HEK293 (cell line): ENCODE measurements at regions not wholly inside any gene's neighbourhood (a gene's known extent, or its start where the extent isn't known, plus 50 kb on each side); places are given as distances from the start of the nearest gene placed in this dataset.

Experiments
- ZNF660 ChIP-seq: fragments of 450-650 bp; IDR thresholded peaks from 2 replicates; pipeline ENCODE4 v1.5.1; 2018; ENCODE audit warnings: missing biosample characterization, mild to moderate bottlenecking, missing genetic modification characterization
- TF ChIP-seq, protein P1 (sequence below): fragments of 450-650 bp; formaldehyde crosslinking; IDR thresholded peaks from 2 replicates; pipeline ENCODE4 v1.5.1; 2016; ENCODE audit warnings: missing biosample characterization, missing genetic modification characterization
- TF ChIP-seq, protein P2 (sequence below): fragments of 450-650 bp; formaldehyde crosslinking; IDR thresholded peaks from 2 replicates; pipeline ENCODE4 v1.5.1; 2016; ENCODE audit warnings: missing biosample characterization, missing genetic modification characterization

- TF ChIP-seq, protein P1, sequence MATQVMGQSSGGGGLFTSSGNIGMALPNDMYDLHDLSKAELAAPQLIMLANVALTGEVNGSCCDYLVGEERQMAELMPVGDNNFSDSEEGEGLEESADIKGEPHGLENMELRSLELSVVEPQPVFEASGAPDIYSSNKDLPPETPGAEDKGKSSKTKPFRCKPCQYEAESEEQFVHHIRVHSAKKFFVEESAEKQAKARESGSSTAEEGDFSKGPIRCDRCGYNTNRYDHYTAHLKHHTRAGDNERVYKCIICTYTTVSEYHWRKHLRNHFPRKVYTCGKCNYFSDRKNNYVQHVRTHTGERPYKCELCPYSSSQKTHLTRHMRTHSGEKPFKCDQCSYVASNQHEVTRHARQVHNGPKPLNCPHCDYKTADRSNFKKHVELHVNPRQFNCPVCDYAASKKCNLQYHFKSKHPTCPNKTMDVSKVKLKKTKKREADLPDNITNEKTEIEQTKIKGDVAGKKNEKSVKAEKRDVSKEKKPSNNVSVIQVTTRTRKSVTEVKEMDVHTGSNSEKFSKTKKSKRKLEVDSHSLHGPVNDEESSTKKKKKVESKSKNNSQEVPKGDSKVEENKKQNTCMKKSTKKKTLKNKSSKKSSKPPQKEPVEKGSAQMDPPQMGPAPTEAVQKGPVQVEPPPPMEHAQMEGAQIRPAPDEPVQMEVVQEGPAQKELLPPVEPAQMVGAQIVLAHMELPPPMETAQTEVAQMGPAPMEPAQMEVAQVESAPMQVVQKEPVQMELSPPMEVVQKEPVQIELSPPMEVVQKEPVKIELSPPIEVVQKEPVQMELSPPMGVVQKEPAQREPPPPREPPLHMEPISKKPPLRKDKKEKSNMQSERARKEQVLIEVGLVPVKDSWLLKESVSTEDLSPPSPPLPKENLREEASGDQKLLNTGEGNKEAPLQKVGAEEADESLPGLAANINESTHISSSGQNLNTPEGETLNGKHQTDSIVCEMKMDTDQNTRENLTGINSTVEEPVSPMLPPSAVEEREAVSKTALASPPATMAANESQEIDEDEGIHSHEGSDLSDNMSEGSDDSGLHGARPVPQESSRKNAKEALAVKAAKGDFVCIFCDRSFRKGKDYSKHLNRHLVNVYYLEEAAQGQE (tag by site-specific recombination) = no peak
- TF ChIP-seq, protein P2, sequence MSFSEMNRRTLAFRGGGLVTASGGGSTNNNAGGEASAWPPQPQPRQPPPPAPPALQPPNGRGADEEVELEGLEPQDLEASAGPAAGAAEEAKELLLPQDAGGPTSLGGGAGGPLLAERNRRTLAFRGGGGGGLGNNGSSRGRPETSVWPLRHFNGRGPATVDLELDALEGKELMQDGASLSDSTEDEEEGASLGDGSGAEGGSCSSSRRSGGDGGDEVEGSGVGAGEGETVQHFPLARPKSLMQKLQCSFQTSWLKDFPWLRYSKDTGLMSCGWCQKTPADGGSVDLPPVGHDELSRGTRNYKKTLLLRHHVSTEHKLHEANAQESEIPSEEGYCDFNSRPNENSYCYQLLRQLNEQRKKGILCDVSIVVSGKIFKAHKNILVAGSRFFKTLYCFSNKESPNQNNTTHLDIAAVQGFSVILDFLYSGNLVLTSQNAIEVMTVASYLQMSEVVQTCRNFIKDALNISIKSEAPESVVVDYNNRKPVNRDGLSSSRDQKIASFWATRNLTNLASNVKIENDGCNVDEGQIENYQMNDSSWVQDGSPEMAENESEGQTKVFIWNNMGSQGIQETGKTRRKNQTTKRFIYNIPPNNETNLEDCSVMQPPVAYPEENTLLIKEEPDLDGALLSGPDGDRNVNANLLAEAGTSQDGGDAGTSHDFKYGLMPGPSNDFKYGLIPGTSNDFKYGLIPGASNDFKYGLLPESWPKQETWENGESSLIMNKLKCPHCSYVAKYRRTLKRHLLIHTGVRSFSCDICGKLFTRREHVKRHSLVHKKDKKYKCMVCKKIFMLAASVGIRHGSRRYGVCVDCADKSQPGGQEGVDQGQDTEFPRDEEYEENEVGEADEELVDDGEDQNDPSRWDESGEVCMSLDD = no peak
- TF ChIP-seq ZNF660 (tag by site-specific recombination) = no peak
Measured at GRCh38 chr10:128957221-128957620, 509.8 kb upstream of the MGMT start.
